LNCaP clone FGC (cell line): ENCODE measurements at regions not wholly inside any gene's neighbourhood (a gene's known extent, or its start where the extent isn't known, plus 50 kb on each side); places are given as distances from the start of the nearest gene placed in this dataset.
A peak's percentile ranks its signal among the peaks of the same experiment; 100 is the strongest.
"Not testable (repeated sequence)": the region's sequence is repeated elsewhere in the genome, so short reads cannot be mapped to it uniquely, and the experiment has no call there.

Experiments used
- DNase-seq: peaks from one replicate; pipeline ENCODE4 v3.0.0-alpha.2; 2011; ENCODE audit warnings: low read depth
- H3K4me3 ChIP-seq: 2 replicates; pipeline ENCODE4 v1.5.1; 2011; ENCODE audit warnings: mild to moderate bottlenecking, low read depth, low read length, control low read depth
- CTCF ChIP-seq: IDR thresholded peaks from 2 replicates; pipeline ENCODE4 v1.5.1; 2012; ENCODE audit warnings: mild to moderate bottlenecking; ENCODE audit not compliant: control insufficient read depth, insufficient read depth; ENCODE audit errors: extremely low read depth

GRCh38 chr5:44952376-44952775 is 143.6 kb downstream of the MRPS30 start:
- no peak overlapping the region for H3K4me3 ChIP-seq
- TF ChIP-seq CTCF: peak; percentile 72
- peak; percentile 7 for DNase-seq

GRCh38 chr5:44953078-44953477 is 144.3 kb downstream of the MRPS30 start:
- no peak for DNase-seq
- H3K4me3 ChIP-seq: no peak overlapping the region
- no peak for TF ChIP-seq CTCF

- not testable (repeated sequence) for DNase-seq, H3K4me3 ChIP-seq
Measured at GRCh38 chr5:44958943-44959454, 150.3 kb downstream of the MRPS30 start.

GRCh38 chr5:44969825-44970224 is 161.1 kb downstream of the MRPS30 start:
- DNase-seq: no peak
- TF ChIP-seq CTCF: no peak
- no peak overlapping the region for H3K4me3 ChIP-seq

- not testable (repeated sequence) for H3K4me3 ChIP-seq, DNase-seq
Measured at GRCh38 chr5:44970963-44971362, 162.2 kb downstream of the MRPS30 start.

- DNase-seq: no peak
- TF ChIP-seq CTCF: no peak
- H3K4me3 ChIP-seq: no peak overlapping the region
Measured at GRCh38 chr5:44974813-44975212, 166.1 kb downstream of the MRPS30 start.

- DNase-seq: no peak
- no peak overlapping the region for H3K4me3 ChIP-seq
- TF ChIP-seq CTCF: no peak
Measured at GRCh38 chr5:44981708-44982107, 173.0 kb downstream of the MRPS30 start.

- DNase-seq: no peak
- TF ChIP-seq CTCF: no peak
- no peak overlapping the region for H3K4me3 ChIP-seq
Measured at GRCh38 chr5:44983006-44983405, 174.3 kb downstream of the MRPS30 start.
